ENCODE measurements at regions not wholly inside any gene's neighbourhood (a gene's known extent, or its start where the extent isn't known, plus 50 kb on each side); places are given as distances from the start of the nearest gene placed in this dataset.

DNA sequence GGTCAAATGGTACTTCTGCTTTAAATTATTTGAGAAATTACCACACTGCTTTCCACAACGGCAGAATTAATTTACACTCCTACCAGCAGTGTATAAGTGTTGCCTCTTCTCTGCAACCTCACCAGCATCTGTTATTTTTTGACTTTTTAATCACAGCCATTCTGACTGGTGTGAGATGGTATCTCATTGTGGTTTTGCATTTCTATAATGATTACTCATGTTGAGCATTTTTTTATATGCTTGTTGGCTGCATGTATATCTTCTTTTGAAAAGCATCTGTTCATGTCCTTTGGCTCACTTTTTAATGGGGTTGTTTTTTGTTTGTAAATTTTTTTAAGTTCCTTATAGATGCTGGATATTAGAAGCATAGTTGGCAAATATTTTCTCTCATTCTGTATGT, 446.7 kb downstream of the PMP22 start:
- TF ChIP-seq, protein P1, sequence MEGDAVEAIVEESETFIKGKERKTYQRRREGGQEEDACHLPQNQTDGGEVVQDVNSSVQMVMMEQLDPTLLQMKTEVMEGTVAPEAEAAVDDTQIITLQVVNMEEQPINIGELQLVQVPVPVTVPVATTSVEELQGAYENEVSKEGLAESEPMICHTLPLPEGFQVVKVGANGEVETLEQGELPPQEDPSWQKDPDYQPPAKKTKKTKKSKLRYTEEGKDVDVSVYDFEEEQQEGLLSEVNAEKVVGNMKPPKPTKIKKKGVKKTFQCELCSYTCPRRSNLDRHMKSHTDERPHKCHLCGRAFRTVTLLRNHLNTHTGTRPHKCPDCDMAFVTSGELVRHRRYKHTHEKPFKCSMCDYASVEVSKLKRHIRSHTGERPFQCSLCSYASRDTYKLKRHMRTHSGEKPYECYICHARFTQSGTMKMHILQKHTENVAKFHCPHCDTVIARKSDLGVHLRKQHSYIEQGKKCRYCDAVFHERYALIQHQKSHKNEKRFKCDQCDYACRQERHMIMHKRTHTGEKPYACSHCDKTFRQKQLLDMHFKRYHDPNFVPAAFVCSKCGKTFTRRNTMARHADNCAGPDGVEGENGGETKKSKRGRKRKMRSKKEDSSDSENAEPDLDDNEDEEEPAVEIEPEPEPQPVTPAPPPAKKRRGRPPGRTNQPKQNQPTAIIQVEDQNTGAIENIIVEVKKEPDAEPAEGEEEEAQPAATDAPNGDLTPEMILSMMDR (IDR thresholded peaks at IDR 0.05 in 2 of 3, conservative IDR thresholded peaks at IDR 0.05 in 1 of 3; ENCODE audit: borderline replicate concordance in 1 of 3, insufficient read depth in 1 of 3, low read depth in 2 of 3, low read length in 2 of 3): no peak
- TF ChIP-seq ZNF274 (IDR thresholded peaks at IDR 0.05; ENCODE audit: low read depth, low read length) (no peak), REST (IDR thresholded peaks at IDR 0.05; ENCODE audit: low read depth) (no peak), FOSL1 (IDR thresholded peaks at IDR 0.05; ENCODE audit: low read depth) (no peak), EZH2 (IDR thresholded peaks at IDR 0.05) (no peak), POLR2A (IDR thresholded peaks at IDR 0.05; ENCODE audit: borderline replicate concordance, extremely low read depth, insufficient read depth, insufficient read length) (no peak), POLR2AphosphoS5 (IDR thresholded peaks at IDR 0.05; ENCODE audit: low read depth, low read length) (no peak)
